ENCODE measurements at regions not wholly inside any gene's neighbourhood (a gene's known extent, or its start where the extent isn't known, plus 50 kb on each side); places are given as distances from the start of the nearest gene placed in this dataset.

DNA sequence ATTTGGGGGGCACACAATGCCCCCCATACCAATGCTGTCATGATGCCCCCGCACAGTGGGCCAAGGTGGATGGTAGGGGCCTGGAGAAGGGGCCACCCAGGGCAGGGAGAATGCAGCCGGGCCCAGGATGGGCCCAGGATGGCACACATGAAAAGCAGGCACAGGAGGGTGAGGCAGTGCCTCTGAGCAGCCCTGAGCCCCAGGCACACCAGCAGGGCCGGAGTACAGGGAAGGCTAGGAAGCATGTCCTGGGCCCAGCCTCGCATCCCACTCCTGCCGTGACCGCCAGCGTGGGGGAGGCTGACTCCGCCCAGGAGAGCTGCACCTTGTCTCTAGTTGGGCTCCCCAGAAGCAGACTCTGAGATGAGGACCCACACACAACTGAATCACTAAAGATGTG, 59.3 kb upstream of the TMEM72 start (continued):
- TF ChIP-seq UBTF (IDR thresholded peaks at IDR 0.05; ENCODE audit: borderline replicate concordance in 1 of 2, low read depth in 2 of 2, low read length in 2 of 2) (no peak), ETV5 (CRISPR knock-in tag; IDR thresholded peaks at IDR 0.05; ENCODE audit: low read depth) (no peak), ZBTB17 (CRISPR knock-in tag; IDR thresholded peaks at IDR 0.05) (no peak), USF2 (CRISPR knock-in tag; IDR thresholded peaks at IDR 0.05) (no peak)

GRCh38 chr10:44853148-44853734, 57.9 kb upstream of the TMEM72 start:
- intact Hi-C loops (cut with micrococcal nuclease) = no loop called here
- TF ChIP-seq ATF2 (CRISPR knock-in tag; IDR thresholded peaks at IDR 0.05) (no peak), PURB (CRISPR knock-in tag; IDR thresholded peaks at IDR 0.05; ENCODE audit: low read depth) (no peak), ZNF23 (CRISPR knock-in tag; IDR thresholded peaks at IDR 0.05) (no peak), ZBTB12 (CRISPR knock-in tag; IDR thresholded peaks at IDR 0.05) (no peak), CBX8 (IDR thresholded peaks at IDR 0.05; ENCODE audit: borderline replicate concordance, extremely low read depth, low read depth, low read length, poor library complexity, severe bottlenecking) (no peak), HNRNPUL1 (IDR thresholded peaks at IDR 0.05; ENCODE audit: low read length) (no peak), POLR3G (IDR thresholded peaks at IDR 0.05; ENCODE audit: extremely low read depth, insufficient read length, insufficient replicate concordance) (no peak), RCOR1 (IDR thresholded peaks at IDR 0.05; ENCODE audit: borderline replicate concordance in 1 of 2, low read depth in 2 of 2, low read length in 2 of 2) (no peak), MYC (IDR thresholded peaks at IDR 0.05; ENCODE audit: low read depth, low read length) (no peak), MYC (CRISPR knock-in tag; IDR thresholded peaks at IDR 0.05; ENCODE audit: borderline replicate concordance, low read depth) (no peak), ZNF282 (CRISPR knock-in tag; IDR thresholded peaks at IDR 0.05) (no peak)

More at GRCh38 chr10:44853148-44853734, 57.9 kb upstream of the TMEM72 start:
- H3K36me3 ChIP-seq (ENCODE audit: control insufficient read depth, insufficient read depth, low read length) = no peaks in the 10 kb centered on the region
- in situ Hi-C loops (cut with MboI) = no loop called here
- no TSS peak for BruUV-seq (replicated peaks)
- no peaks in the 10 kb centered on the region for H3K4me1 ChIP-seq (replicated peaks in 1 of 2; ENCODE audit: control insufficient read depth in 2 of 2, insufficient read depth in 2 of 2, low read length in 2 of 2)
- H3K4me3 ChIP-seq = no peak overlapping the region
- no peak for ATAC-seq
- CTCF ChIA-PET (ENCODE audit: low intra/inter-chr PET ratio) = no interaction called here
- peaks cover 0 to 6% of the 10 kb centered on the region in 2 experiments; a peak in 1 of 5 replicates for H3K27me3 ChIP-seq (ENCODE audit: control insufficient read depth in 2 of 2, insufficient read depth in 2 of 2, low read length in 2 of 2)
- DNase-seq (ENCODE audit: extremely low read depth in 1 of 4, low spot score in 3 of 4) = no peak
- no peaks in the 10 kb centered on the region for H3K9me1 ChIP-seq (ENCODE audit: control insufficient read depth, insufficient read depth, low read length)
- H3K27ac ChIP-seq (ENCODE audit: extremely low read depth, low read depth, low read length) = no peak overlapping the region
- no peak overlapping the region for H3K9ac ChIP-seq (ENCODE audit: insufficient read depth in 1 of 2, low read depth in 2 of 2, low read length in 2 of 2)
- no peak overlapping the region for H2AFZ ChIP-seq (ENCODE audit: low read depth, low read length)
- WGBS (ENCODE audit: insufficient coverage, low coverage, missing lambda C conversion rate) = 0% methylated on average over 1 of the region's 1 CpG
- peaks cover 3% of the 10 kb centered on the region for H4K20me1 ChIP-seq (replicated peaks; ENCODE audit: control insufficient read depth, insufficient read depth, low read length)
- FAIRE-seq = no peak
- H3K9me3 ChIP-seq (replicated peaks; ENCODE audit: control insufficient read depth, insufficient read depth, low read depth, low read length) = no peaks in the 10 kb centered on the region
- no peaks in the 10 kb centered on the region for H3K79me2 ChIP-seq (ENCODE audit: control insufficient read depth, insufficient read depth, low read length)
- no peak overlapping the region for H3K4me2 ChIP-seq (ENCODE audit: insufficient read depth, low read length)
- POLR2A ChIA-PET = interaction anchor here (1.4 kb wide), 1 partner anchor 13 kb away, joined by 3 read pairs; no protein-coding TSS in a partner anchor

Measured in K562 (cell line).